ENCODE measurements at regions not wholly inside any gene's neighbourhood (a gene's known extent, or its start where the extent isn't known, plus 50 kb on each side); places are given as distances from the start of the nearest gene placed in this dataset.
"Not testable (repeated sequence)": the region's sequence is repeated elsewhere in the genome, so short reads cannot be mapped to it uniquely, and the experiment has no call there.

GRCh38 chr18:78826631-78827030 lies 153.0 kb upstream of the SALL3 start:
- H3K9me3 ChIP-seq, result no peaks in the 10 kb centered on the region
- no peaks in the 10 kb centered on the region for H3K4me1 ChIP-seq
- intact Hi-C loops (cut with DNase I; ENCODE audit: low total_unique reads), result no loop called here
- H3K27me3 ChIP-seq (replicated peaks in 1 of 7), result peaks cover 0 to 30% (median 0%) of the 10 kb centered on the region in 7 donors
- TF ChIP-seq POLR2AphosphoS5 (IDR thresholded peaks at IDR 0.05), result no peak
- no peak for TF ChIP-seq CTCF (IDR thresholded peaks at IDR 0.05 in 8 of 11, conservative IDR thresholded peaks at IDR 0.05 in 3 of 11)
- no peak for TF ChIP-seq POLR2A (IDR thresholded peaks at IDR 0.05)
- WGBS, 5 donors, result 58 to 80% (median 66%) methylated on average over 4 of the region's 4 CpGs
- no peak for DNase-seq
- H3K27ac ChIP-seq, result no peak overlapping the region
- no peaks in the 10 kb centered on the region for H3K36me3 ChIP-seq
- H3K4me3 ChIP-seq, result no peak overlapping the region

GRCh38 chr18:78827141-78827540 lies 152.5 kb upstream of the SALL3 start:
- H3K36me3 ChIP-seq, result no peaks in the 10 kb centered on the region
- TF ChIP-seq CTCF (IDR thresholded peaks at IDR 0.05 in 8 of 11, conservative IDR thresholded peaks at IDR 0.05 in 3 of 11) (no peak), POLR2A (IDR thresholded peaks at IDR 0.05) (no peak), POLR2AphosphoS5 (IDR thresholded peaks at IDR 0.05) (no peak)
- intact Hi-C loops (cut with DNase I; ENCODE audit: low total_unique reads), result no loop called here
- no peaks in the 10 kb centered on the region for H3K9me3 ChIP-seq
- WGBS, 5 donors, result 84 to 91% (median 86%) methylated on average over 7 to 10 of the region's 10 CpGs
- H3K27me3 ChIP-seq (replicated peaks in 1 of 7), result peaks cover 0 to 25% (median 0%) of the 10 kb centered on the region in 7 donors
- no peak for DNase-seq
- no peak overlapping the region for H3K4me3 ChIP-seq
- H3K4me1 ChIP-seq, result no peaks in the 10 kb centered on the region
- no peak overlapping the region for H3K27ac ChIP-seq

- H3K9me3 ChIP-seq, result no peaks in the 10 kb centered on the region
- no peaks in the 10 kb centered on the region for H3K4me1 ChIP-seq
- H3K27ac ChIP-seq, result no peak overlapping the region
- H3K36me3 ChIP-seq, result no peaks in the 10 kb centered on the region
- H3K27me3 ChIP-seq (replicated peaks in 1 of 7), result peaks cover 0 to 15% (median 0%) of the 10 kb centered on the region in 7 donors
- intact Hi-C loops (cut with DNase I; ENCODE audit: low total_unique reads), result no loop called here
- no peak overlapping the region for H3K4me3 ChIP-seq
- DNase-seq, result no peak
- TF ChIP-seq POLR2AphosphoS5 (IDR thresholded peaks at IDR 0.05), result no peak
- no peak for TF ChIP-seq CTCF (IDR thresholded peaks at IDR 0.05 in 8 of 11, conservative IDR thresholded peaks at IDR 0.05 in 3 of 11)
- TF ChIP-seq POLR2A (IDR thresholded peaks at IDR 0.05), result no peak
- 76 to 86% (median 78%) methylated on average over 3 of the region's 3 CpGs for WGBS, 5 donors
Measured at GRCh38 chr18:78828131-78828530, 151.5 kb upstream of the SALL3 start.

- H3K4me3 ChIP-seq; intact Hi-C loops (cut with DNase I; ENCODE audit: low total_unique reads); H3K27ac ChIP-seq; H3K36me3 ChIP-seq; DNase-seq; H3K4me1 ChIP-seq; H3K9me3 ChIP-seq: not testable (repeated sequence)
- H3K27me3 ChIP-seq (replicated peaks in 1 of 7), result peaks cover 0 to 11% (median 0%) of the 10 kb centered on the region in 7 donors
- WGBS, 5 donors, result 70 to 82% (median 77%) methylated on average over 3 to 16 of the region's 16 CpGs
Measured at GRCh38 chr18:78829026-78829425, 150.6 kb upstream of the SALL3 start.

GRCh38 chr18:78830161-78830560 lies 149.5 kb upstream of the SALL3 start:
- peaks cover 0 to 11% (median 0%) of the 10 kb centered on the region in 7 donors for H3K27me3 ChIP-seq (replicated peaks in 1 of 7)
- H3K27ac ChIP-seq, result no peak overlapping the region
- intact Hi-C loops (cut with DNase I; ENCODE audit: low total_unique reads), result no loop called here
- H3K4me1 ChIP-seq, result no peaks in the 10 kb centered on the region
- no peak for DNase-seq
- no peak overlapping the region for H3K4me3 ChIP-seq
- TF ChIP-seq POLR2AphosphoS5 (IDR thresholded peaks at IDR 0.05) (no peak), CTCF (IDR thresholded peaks at IDR 0.05 in 8 of 11, conservative IDR thresholded peaks at IDR 0.05 in 3 of 11) (no peak), POLR2A (IDR thresholded peaks at IDR 0.05) (no peak)
- WGBS, 5 donors, result 84 to 93% (median 87%) methylated on average over 10 of the region's 10 CpGs
- no peaks in the 10 kb centered on the region for H3K36me3 ChIP-seq
- H3K9me3 ChIP-seq, result no peaks in the 10 kb centered on the region

Measured in spleen (tissue), 11 donors.